Stomach (tissue), 4 donors: ENCODE measurements at regions not wholly inside any gene's neighbourhood (a gene's known extent, or its start where the extent isn't known, plus 50 kb on each side); places are given as distances from the start of the nearest gene placed in this dataset.

Experiments
- CTCF ChIP-seq, 7 experiments: fragments of 450-650 bp in 4 of 7; fragments of 200-600 bp in 3 of 7; sonication (generic) in 3 of 7; IDR thresholded peaks; one replicate each; pipeline ENCODE4 v1.5.1; 2016 to 2019; ENCODE audit warnings: antibody characterized with exemption in 7 of 7, control low read depth in 2 of 7, mild to moderate bottlenecking in 1 of 7
- EP300 ChIP-seq: sonication (generic); formaldehyde crosslinking; IDR thresholded peaks from one replicate; pipeline ENCODE4 v1.6.1; 2017; ENCODE audit warnings: antibody characterized with exemption
- POLR2AphosphoS5 ChIP-seq, 3 donors: sonication (generic); formaldehyde crosslinking; IDR thresholded peaks; one replicate each; pipeline ENCODE4 v1.6.1; 2016; ENCODE audit warnings: antibody characterized with exemption in 3 of 3

GRCh38 chr9:126053913-126054312, 272.7 kb upstream of the MVB12B start:
- TF ChIP-seq CTCF (IDR thresholded peaks at IDR 0.05) (no peak), POLR2AphosphoS5 (IDR thresholded peaks at IDR 0.05) (no peak), EP300 (no peak)
